ENCODE measurements at regions not wholly inside any gene's neighbourhood (a gene's known extent, or its start where the extent isn't known, plus 50 kb on each side); places are given as distances from the start of the nearest gene placed in this dataset.
"Not testable (repeated sequence)": the region's sequence is repeated elsewhere in the genome, so short reads cannot be mapped to it uniquely, and the experiment has no call there.

DNA sequence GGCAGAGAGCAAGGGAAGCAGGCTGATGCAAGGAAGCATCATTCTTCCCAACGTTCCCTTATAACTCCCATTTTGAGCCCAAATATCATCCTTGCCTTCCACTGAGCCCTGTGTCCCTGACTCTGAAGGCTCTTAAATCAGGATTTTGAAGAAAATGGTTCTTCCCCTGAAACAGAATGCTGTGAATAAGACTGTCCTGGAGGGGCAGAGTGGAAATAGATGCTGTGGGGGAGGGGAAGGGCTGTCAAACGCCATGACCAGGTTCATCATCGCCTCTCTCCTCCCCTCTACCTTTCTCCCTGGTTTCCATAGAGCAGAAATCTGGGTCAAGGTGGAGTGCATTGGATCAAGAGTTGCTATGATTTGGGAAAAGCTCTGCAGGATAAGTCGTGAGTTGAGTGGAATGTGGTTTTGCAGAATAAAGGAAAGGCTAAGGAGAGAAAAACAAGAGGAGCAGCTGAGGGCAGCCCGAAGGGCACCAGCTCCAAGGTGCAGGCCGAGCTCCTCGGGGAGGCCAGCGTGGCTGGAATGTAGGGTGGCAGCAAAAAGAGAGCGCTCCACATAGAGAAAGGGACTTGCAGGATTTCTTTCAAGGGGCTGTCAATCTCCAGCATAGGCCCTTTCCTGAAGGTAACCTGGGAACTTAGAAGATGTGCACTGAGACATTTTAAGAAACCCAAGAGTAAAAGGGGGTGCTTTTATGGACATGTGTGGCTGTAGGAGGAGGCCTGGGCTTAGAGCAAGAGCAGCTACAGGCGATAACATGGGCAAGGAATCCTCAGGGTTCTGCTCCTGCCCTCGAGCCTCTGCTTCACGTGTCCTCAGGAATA, 120.8 kb upstream of the CDYL start:
- no peak for DNase-seq (ENCODE audit: low read depth)

GRCh38 chr6:4653141-4653540, 123.1 kb upstream of the CDYL start:
- no peak for DNase-seq (ENCODE audit: low read depth)

DNA sequence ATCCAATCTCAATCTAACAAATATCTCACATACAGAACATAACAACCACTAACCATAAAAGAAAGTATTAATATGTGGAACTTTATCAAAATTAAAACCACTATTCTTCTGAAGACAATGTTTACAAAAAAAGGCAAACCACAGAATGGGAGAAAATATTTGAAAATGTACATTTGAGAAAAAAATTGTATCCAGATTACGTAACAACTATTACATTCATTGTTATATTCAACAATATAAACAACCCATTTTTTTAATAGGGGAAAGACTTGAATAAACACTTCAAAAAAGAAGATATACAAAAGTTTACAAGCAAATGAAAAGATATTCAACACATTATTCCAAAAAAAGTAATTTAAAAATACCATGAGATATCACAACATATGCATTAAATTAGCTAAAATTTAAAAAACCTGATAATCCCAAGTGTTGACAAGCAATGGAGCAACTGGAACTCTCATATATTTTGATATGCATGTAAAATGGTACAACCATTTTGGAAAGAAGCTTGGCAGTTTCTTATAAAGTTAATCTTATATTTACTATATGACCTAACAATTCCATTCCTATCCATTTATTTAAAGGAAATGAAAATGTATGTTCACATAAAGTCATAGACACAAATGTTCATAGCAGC, 124.3 kb upstream of the CDYL start:
- DNase-seq (ENCODE audit: low read depth): no peak

- DNase-seq (ENCODE audit: low read depth): no peak
These were observed 126.5 kb upstream of the CDYL start for GRCh38 chr6:4649728-4650127.

DNA sequence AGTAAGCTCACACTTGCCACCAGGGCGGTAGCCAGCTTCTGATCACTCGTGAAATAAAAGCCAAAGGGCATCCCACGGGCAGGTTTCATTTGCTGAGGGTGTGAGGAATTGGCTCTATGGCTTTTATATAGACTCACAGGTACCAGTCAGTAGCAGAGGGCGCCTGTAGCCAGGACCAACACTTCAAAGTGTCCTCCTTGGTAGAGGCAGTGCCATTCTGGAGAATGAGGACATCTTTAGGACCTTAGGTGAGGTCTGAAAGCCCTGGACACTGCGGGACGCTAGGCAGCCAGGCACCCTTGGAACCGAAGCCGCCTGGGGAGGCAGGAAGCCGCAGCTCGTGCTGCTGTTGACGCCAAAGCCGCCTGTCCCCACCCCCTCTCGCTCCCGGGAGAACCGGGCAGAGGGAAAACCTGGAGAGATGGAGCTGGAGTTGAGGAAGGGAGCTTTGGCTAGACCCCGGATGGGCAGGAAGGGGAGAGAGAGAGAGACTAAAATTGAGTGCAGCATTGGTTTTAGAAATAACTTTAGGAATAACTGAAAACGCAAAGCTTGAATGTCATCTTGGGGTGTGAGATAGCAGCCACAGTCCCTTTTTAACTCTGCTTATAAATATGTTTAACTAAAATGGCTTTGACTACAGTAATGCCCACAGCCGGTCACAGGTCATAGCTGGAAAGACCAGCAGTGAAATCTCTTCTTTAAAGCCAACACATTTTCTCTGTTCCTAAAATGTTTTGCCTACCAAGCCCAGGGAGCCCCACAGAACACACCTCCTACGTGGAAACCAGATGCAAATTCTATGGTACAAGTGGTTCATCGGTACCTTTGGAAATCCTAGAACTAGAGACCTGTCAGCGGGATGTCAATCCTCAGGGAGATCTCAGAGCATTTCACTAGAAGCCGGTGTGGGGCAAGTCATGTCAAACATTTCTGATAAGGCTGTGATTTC, 128.5 kb upstream of the CDYL start:
- peak; percentile 79 for DNase-seq (ENCODE audit: low read depth)

GRCh38 chr6:4645713-4646360, 130.4 kb upstream of the CDYL start:
- DNase-seq (ENCODE audit: low read depth): no peak

- DNase-seq (ENCODE audit: low read depth): no peak
These were observed 131.2 kb upstream of the CDYL start for GRCh38 chr6:4644996-4645395.

- no peak for DNase-seq (ENCODE audit: low read depth)
These were observed 134.7 kb upstream of the CDYL start for GRCh38 chr6:4641461-4641860.

DNA sequence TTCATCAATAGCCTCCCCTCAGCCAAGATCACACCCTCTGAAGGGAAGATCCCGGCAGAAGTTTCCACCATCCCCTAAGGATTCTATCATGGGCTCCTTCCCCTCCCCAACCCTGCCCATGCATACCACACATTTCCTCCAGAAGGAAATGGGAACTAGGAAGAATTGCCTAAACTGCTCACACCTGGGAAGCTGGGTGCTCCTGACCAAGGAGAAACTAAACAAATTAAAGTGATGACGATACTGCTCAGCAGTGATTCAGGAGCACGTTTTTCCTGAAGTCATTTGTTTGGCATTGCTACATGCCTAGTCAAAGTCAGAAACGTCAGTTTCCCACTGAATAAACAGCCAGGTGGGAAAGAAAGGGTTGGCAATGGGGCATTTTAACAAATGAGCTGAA, 136.1 kb upstream of the CDYL start:
- no peak for DNase-seq (ENCODE audit: low read depth)

- no peak for DNase-seq (ENCODE audit: low read depth)
These were observed 137.6 kb upstream of the CDYL start for GRCh38 chr6:4638641-4639040.

GRCh38 chr6:4637691-4638433, 138.3 kb upstream of the CDYL start:
- peak; percentile 77 for DNase-seq (ENCODE audit: low read depth)

GRCh38 chr6:4636881-4637224, 139.4 kb upstream of the CDYL start:
- no peak for DNase-seq (ENCODE audit: low read depth)

GRCh38 chr6:4636191-4636880, 139.9 kb upstream of the CDYL start:
- DNase-seq (ENCODE audit: low read depth): no peak

DNA sequence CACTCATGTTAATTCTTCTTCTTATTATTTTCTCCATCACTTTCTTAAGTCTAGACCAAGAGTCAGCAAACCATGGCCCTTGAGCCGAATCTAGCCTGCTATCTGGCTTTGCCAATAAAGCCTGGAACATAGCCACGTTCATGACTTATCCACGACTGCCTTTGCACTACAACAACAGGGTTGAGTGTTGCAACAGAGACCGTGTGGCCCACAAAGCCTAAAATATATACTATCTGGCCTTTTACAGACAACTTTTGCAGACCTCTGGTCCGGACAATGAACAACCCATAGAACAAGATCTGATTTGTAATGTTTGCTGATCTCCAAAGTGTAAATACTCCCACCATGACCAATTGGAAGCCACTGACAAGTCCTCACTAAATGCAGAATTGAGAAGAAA, 140.5 kb upstream of the CDYL start:
- no peak for DNase-seq (ENCODE audit: low read depth)

DNA sequence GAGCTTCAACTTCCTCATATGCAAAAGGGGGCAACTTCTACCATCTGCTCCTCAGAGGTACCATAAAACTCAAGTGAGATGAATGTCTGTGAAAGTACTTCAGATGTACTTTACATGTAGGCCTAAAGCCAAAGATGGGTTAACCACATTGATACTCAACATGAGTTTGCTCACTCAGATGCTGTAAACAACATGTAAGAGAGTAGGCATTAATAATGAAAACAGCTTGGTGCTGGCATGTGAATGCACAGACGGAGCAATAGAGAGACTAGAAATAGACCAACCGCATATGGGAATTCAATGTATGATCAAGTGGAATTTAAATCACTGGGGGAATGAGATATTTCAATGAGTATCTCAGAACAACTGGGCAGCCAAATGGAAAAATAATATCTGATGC, 143.8 kb upstream of the CDYL start:
- no peak for DNase-seq (ENCODE audit: low read depth)

- DNase-seq (ENCODE audit: low read depth): not testable (repeated sequence)
These were observed 146.4 kb upstream of the CDYL start for GRCh38 chr6:4629789-4630188.

DNA sequence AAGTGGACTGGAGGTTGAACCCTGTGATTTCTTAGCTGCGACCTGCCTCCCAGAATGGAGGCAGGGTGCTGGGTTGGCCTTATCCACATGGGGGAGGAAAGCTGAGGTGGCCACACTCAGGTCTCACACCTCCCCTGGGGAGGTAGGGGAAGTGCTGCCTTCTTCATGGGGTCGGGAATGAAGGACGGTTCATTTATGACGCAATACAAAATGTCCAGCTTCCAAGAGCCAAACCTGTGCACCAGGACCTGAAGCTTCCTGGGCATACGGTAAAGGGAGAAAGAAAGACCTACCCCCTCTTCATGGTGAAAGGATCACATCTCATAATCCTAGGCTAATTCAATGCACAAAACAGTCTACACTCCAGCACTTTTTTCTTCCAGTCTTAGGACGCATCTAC, 150.6 kb upstream of the CDYL start:
- no peak for DNase-seq (ENCODE audit: low read depth)

GRCh38 chr6:4624726-4625125, 151.5 kb upstream of the CDYL start:
- no peak for DNase-seq (ENCODE audit: low read depth)

GRCh38 chr6:4620284-4621151, 155.7 kb upstream of the CDYL start:
- no peak for DNase-seq (ENCODE audit: low read depth)

- no peak for DNase-seq (ENCODE audit: low read depth)
These were observed 159.9 kb upstream of the CDYL start for GRCh38 chr6:4616311-4616710.
